Right cardiac atrium (tissue), 5 donors: ENCODE measurements at regions not wholly inside any gene's neighbourhood (a gene's known extent, or its start where the extent isn't known, plus 50 kb on each side); places are given as distances from the start of the nearest gene placed in this dataset.

Source experiments
- ATAC-seq, 2 donors: fragments of 200-7000 bp; cut with Tn5 transposase; one replicate each; pipeline versions ENCODE4 v1.8.0 to v1.9.1; 2020; ENCODE audit warnings: moderate library complexity in 2 of 2, mild to moderate bottlenecking in 1 of 2
- DNase-seq, 3 donors: peaks; one replicate each; pipeline ENCODE4 v3.0.0-alpha.2; 2020
- H3K27ac ChIP-seq: one replicate; pipeline ENCODE4 v1.5.1; 2013; ENCODE audit warnings: mild to moderate bottlenecking, low read length, control low read depth, moderate library complexity
- H3K27me3 ChIP-seq: one replicate; pipeline ENCODE4 v1.6.1; 2013; ENCODE audit not compliant: control insufficient read depth, insufficient read depth
- H3K4me1 ChIP-seq: one replicate; pipeline ENCODE4 v1.6.1; 2013; ENCODE audit warnings: low read length; ENCODE audit not compliant: control insufficient read depth, insufficient read depth
- H3K4me3 ChIP-seq: one replicate; pipeline ENCODE4 v1.5.1; 2013; ENCODE audit warnings: low read length, control low read depth
- H3K9me3 ChIP-seq: one replicate; pipeline ENCODE4 v1.6.1; 2013; ENCODE audit warnings: low read length; ENCODE audit not compliant: control insufficient read depth
- WGBS: extraction: QIAGEN DNeasy Blood & Tissue Kit; methylation state at CpG from one replicate; pipeline ENCODE4 v1.1.7; 2013; 5-methylcytosine and 5-hydroxymethylcytosine counted together
- intact Hi-C, 4 donors: fragments of 100-400 bp; cut with DNase I; formaldehyde crosslinking; loops; one replicate each; pipeline versions ENCODE4 v1.11.0 to v1.14.0; 2022 to 2023
- donor health status: healthy with polysubstance abuse.
- donor health status: DM: no; HTN: yes; CAD: no.
- donor health status: DM: no; HTN: no; CAD: no.
- donor health status: DM: no; HTN: yes; CAD: no; lungs with severe emphysema.
- donor health status: DM: yes; HTN: yes; CAD: no.

DNA sequence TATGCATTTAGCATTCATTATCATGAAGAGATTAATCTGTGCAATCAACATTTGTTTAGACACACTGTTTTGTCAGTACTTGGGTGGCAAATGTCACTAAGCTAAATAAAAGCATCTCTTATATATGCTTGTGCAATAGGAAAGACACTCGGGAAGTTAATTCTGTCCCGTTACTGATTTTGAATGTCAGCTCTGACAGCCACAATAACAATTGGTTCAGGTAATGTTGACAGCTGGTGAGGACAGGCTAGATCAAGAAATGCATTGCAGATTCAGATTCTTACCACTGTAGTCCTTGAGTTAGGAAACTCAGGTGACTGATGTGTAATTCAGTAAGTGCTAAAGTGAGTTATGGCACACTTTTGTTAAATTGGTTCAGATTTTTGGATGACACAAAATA, 523.8 kb upstream of the FAT3 start:
- no peaks in the 10 kb centered on the region for H3K4me1 ChIP-seq
- no peak overlapping the region for H3K4me3 ChIP-seq
- ATAC-seq, result no peak
- no peak for DNase-seq
- no peaks in the 10 kb centered on the region for H3K27me3 ChIP-seq
- no peak overlapping the region for H3K27ac ChIP-seq
- 54% methylated on average over 2 of the region's 2 CpGs for WGBS
- H3K9me3 ChIP-seq, result no peaks in the 10 kb centered on the region
- intact Hi-C loops, result no loop called here

DNA sequence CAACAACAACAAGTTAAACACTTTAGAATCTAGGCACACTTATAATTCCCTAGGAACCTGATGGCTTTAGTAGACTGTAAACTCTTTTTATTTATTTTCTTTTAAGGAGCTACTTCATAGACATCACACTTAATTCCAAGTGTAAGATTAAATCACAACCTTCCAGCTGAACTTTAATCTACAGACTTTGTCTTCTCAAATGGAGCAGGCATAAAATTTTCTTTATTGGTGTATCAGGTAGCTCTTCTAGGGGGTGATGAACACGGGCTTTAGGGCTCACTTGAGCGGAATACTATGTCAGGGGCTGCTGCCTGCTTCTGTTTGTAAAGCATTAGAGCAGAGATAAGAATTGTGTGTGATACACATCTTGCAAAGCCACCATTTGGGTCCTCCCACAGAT, 525.8 kb upstream of the FAT3 start:
- no peak for ATAC-seq
- DNase-seq, result no peak
- WGBS, result 64% methylated on average over 2 of the region's 2 CpGs
- no peak overlapping the region for H3K4me3 ChIP-seq
- no peaks in the 10 kb centered on the region for H3K4me1 ChIP-seq
- H3K9me3 ChIP-seq, result no peaks in the 10 kb centered on the region
- H3K27ac ChIP-seq, result no peak overlapping the region
- H3K27me3 ChIP-seq, result no peaks in the 10 kb centered on the region
- intact Hi-C loops, result loop anchor here in 1 of 4 donors (10.0 kb wide), 1 partner anchor 56 kb away; no protein-coding TSS in a partner anchor

DNA sequence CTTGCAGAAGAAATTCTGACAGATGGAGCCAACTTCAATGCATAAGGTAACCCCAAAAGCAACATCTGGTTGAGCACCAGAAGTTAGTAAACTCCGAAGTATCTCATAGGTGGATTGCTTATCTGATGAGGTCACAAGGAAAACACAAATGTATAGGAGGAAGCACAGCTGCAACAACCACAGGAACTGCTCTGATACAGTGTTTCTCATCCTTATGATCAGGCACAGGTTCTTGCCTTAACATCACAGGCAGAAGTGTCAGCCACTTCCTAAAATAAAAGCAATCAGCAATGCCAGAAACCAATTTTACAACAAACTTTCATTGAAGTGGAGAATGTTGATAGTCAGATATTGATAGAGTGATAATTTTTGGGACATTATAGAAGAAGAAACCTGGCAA, 530.3 kb upstream of the FAT3 start:
- DNase-seq (no peak), ATAC-seq (no peak)
- Histone ChIP-seq H3K4me3 (no peak overlapping the region), H3K4me1 (no peaks in the 10 kb centered on the region), H3K27me3 (no peaks in the 10 kb centered on the region), H3K27ac (no peak overlapping the region), H3K9me3 (no peaks in the 10 kb centered on the region)
- 70% methylated on average over 1 of the region's 1 CpG for WGBS
- intact Hi-C loops, result loop anchor here in 1 of 4 donors (10.0 kb wide), 1 partner anchor 60 kb away; no protein-coding TSS in a partner anchor

- ATAC-seq, result no peak
- no peaks in the 10 kb centered on the region for H3K4me1 ChIP-seq
- no peaks in the 10 kb centered on the region for H3K9me3 ChIP-seq
- intact Hi-C loops, result loop anchor here in 1 of 4 donors (10.0 kb wide), 1 partner anchor 63 kb away; no protein-coding TSS in a partner anchor
- no peaks in the 10 kb centered on the region for H3K27me3 ChIP-seq
- whole genome bisulfite sequencing, result 93% methylated on average over 1 of the region's 1 CpG
- H3K4me3 ChIP-seq, result no peak overlapping the region
- no peak overlapping the region for H3K27ac ChIP-seq
- no peak for DNase-seq
Measured at GRCh38 chr11:91691872-91692271, 532.7 kb upstream of the FAT3 start.

DNA sequence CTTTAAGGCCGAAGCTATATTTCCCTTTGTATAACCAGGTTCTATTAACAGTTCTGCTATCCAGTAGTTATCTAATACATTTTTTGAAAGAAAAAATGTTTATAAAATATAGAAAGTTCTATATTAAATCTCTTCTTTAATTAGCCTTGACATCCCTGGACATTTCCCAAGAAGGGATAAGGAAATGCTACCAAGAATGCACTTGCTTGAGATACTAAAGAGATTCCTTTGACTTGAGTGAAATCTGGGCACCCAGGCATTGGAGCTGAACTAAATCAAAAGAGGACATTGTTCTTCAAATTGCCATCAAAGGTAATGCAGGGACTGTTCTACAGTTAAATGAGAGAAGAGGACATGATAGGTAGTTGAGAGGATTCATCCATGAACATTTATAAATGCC, 535.9 kb upstream of the FAT3 start:
- H3K4me1 ChIP-seq, result no peaks in the 10 kb centered on the region
- no peaks in the 10 kb centered on the region for H3K27me3 ChIP-seq
- no peaks in the 10 kb centered on the region for H3K9me3 ChIP-seq
- WGBS, result 91% methylated on average over 1 of the region's 1 CpG
- ATAC-seq, result no peak
- intact Hi-C loops, result no loop called here
- H3K4me3 ChIP-seq, result no peak overlapping the region
- no peak for DNase-seq
- no peak overlapping the region for H3K27ac ChIP-seq

DNA sequence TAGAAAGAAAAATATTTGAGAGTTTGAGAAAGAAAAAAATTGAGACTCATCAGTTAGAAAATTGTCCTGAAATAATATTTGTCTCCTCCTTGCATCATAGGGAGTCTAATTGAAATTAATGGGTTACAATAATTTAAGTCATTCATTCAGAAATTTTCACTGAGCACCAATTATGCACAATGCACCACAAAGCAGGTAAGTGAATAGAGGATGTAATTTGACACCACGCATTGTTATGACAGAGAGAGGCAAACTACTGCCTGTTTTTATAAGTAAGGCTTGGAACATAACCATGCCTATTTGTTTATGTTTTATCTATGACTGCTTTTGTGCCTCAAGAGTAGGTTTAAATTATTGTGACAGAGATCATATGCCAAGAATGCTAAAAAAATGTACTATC, 537.9 kb upstream of the FAT3 start:
- no peaks in the 10 kb centered on the region for H3K9me3 ChIP-seq
- WGBS, result 87% methylated on average over 1 of the region's 1 CpG
- no peak overlapping the region for H3K4me3 ChIP-seq

DNA sequence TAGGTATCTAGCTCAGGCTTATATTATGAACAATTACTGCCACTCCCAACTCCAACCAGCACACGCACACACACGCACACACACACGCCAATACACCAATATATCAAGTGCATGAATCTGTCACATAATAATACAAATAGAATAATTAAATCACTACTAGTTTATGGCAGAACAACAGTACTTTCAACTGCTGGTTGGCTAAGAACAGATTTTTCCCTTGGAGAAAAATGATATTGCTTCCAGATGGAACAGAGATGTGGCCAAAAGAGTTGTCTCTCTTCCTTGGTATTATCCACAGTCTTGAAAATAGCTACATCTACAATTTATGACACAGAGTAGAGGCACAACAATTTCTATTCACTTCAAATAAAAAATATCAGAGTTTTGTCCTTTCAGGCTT, 538.3 kb upstream of the FAT3 start:
- Histone ChIP-seq H3K9me3 (no peaks in the 10 kb centered on the region), H3K4me3 (no peak overlapping the region), H3K27ac (no peak overlapping the region), H3K27me3 (no peaks in the 10 kb centered on the region), H3K4me1 (no peaks in the 10 kb centered on the region)
- ATAC-seq, result no peak
- 82% methylated on average over 3 of the region's 3 CpGs for WGBS
- no peak for DNase-seq
- intact Hi-C loops, result no loop called here

More for the DNA sequence above, 537.9 kb upstream of the FAT3 start:
- DNase-seq (no peak), ATAC-seq (no peak)
- Histone ChIP-seq H3K4me1 (no peaks in the 10 kb centered on the region), H3K27me3 (no peaks in the 10 kb centered on the region), H3K27ac (no peak overlapping the region)
- intact Hi-C loops, result no loop called here

GRCh38 chr11:91673705-91674104, 550.9 kb upstream of the FAT3 start:
- Histone ChIP-seq H3K4me1 (no peaks in the 10 kb centered on the region), H3K27me3 (no peaks in the 10 kb centered on the region), H3K9me3 (no peaks in the 10 kb centered on the region), H3K4me3 (no peak overlapping the region), H3K27ac (no peak overlapping the region)
- intact Hi-C loops, result no loop called here
- ATAC-seq, result no peak
- 91% methylated on average over 1 of the region's 1 CpG for WGBS
- no peak for DNase-seq

DNA sequence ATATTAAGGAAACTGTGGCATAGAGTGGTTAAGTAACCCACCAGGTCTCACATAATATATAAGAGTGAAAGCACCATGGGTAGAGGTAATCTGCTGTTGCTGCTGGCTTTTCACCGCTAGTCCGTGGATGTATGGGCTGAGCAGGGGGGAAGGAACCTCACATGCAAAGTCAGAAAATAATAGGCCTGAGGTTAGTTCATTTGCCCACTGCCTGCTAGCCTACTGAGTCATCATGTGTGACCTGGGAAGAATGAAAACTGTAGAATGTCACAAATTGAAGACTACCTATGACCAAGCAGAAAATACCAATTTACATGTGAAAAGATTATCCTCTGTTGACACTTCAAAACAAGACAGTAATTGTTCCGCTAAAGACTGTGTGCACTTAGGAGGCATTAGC, 560.1 kb upstream of the FAT3 start:
- intact Hi-C loops, result no loop called here
- Histone ChIP-seq H3K27me3 (no peaks in the 10 kb centered on the region), H3K27ac (no peak overlapping the region), H3K9me3 (no peaks in the 10 kb centered on the region), H3K4me1 (no peaks in the 10 kb centered on the region), H3K4me3 (no peak overlapping the region)
- 79% methylated on average over 3 of the region's 3 CpGs for WGBS
- ATAC-seq (no peak), DNase-seq (no peak)

GRCh38 chr11:91660036-91660435, 564.6 kb upstream of the FAT3 start:
- Histone ChIP-seq H3K4me3 (no peak overlapping the region), H3K27ac (no peak overlapping the region), H3K27me3 (no peaks in the 10 kb centered on the region), H3K9me3 (no peaks in the 10 kb centered on the region), H3K4me1 (no peaks in the 10 kb centered on the region)
- intact Hi-C loops, result no loop called here
- DNase-seq (no peak), ATAC-seq (no peak)
- 48% methylated on average over 1 of the region's 1 CpG for WGBS

DNA sequence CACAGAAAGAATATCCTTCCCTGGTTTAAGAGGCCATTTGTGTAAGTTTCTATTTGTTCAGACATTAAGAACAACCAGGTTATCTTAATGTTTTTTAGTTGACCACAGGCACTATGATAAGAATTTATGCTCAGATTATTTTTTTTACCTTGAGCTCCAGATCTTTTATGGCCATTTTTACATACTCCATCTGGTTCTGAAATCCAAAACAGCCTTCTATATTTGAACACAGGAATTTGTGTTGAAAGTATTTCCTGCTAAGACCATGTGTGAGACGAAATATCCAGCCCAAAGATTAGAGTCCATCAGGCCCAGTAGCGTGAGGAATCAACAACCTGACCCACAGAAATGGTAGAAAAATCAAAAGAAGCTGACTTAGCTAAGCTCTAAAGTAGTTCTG, 569.9 kb upstream of the FAT3 start:
- Histone ChIP-seq H3K9me3 (no peaks in the 10 kb centered on the region), H3K27ac (no peak overlapping the region), H3K4me1 (no peaks in the 10 kb centered on the region), H3K4me3 (no peak overlapping the region), H3K27me3 (no peaks in the 10 kb centered on the region)
- DNase-seq, result no peak
- 50% methylated on average over 2 of the region's 2 CpGs for WGBS
- intact Hi-C loops, result no loop called here
- no peak for ATAC-seq

DNA sequence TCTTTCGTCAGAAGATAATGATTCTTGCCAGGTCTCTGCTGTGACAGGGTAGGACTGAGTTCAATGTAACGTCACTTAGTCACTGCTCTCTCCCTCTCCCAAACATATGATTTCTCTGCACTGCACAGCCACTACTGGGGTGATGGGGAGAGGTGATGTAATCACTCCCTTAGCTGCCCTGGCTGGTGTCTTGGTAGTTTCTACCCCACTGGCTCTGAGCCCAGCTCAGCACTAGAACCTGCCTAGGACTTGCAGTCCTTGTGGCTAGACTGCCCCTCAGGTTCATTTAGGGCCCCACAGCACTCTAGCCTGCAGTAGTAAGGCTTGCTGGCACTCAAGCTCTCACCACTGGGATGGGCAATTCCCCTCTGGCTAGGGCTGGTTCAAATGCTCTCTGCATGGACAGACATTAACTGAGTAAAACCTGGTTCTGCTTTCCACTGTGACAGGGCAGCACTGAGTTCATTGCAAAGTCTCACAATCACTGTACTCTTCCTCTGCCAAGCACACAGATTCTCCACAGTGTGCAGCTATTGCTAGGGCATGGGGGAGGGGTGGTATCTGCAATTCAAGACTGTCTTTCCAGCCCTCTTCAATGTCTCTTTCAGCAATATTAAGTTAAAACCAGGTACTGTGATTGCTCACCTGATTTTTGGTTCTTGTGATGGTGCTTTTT, 571.4 kb upstream of the FAT3 start:
- no peak overlapping the region for H3K27ac ChIP-seq
- no peaks in the 10 kb centered on the region for H3K9me3 ChIP-seq
- no peak for DNase-seq
- WGBS, result 70% methylated on average over 2 of the region's 2 CpGs
- no peak for ATAC-seq
- intact Hi-C loops, result no loop called here
- H3K27me3 ChIP-seq, result no peaks in the 10 kb centered on the region
- no peak overlapping the region for H3K4me3 ChIP-seq
- no peaks in the 10 kb centered on the region for H3K4me1 ChIP-seq
